Activated CD4-positive, CD25-positive, alpha-beta regulatory T cell treated with anti-CD3 and anti-CD28 coated beads, Interleukin-2, amount 50 U/mL, for 72 hours (primary cell): ENCODE measurements at regions not wholly inside any gene's neighbourhood (a gene's known extent, or its start where the extent isn't known, plus 50 kb on each side); places are given as distances from the start of the nearest gene placed in this dataset.
"Not testable (repeated sequence)": the region's sequence is repeated elsewhere in the genome, so short reads cannot be mapped to it uniquely, and the experiment has no call there.

Source experiments
- DNase-seq: peaks from one replicate; pipeline ENCODE4 v3.0.0; 2021

GRCh38 chr10:30696416-30697185, 67.0 kb upstream of the LYZL2 start:
- not testable (repeated sequence) for DNase-seq

- peak; percentile 68 for DNase-seq
These were observed 66.1 kb upstream of the LYZL2 start for GRCh38 chr10:30695481-30696236.

- DNase-seq = no peak
These were observed 65.1 kb upstream of the LYZL2 start for GRCh38 chr10:30694518-30695228.

- DNase-seq = no peak
These were observed 62.1 kb upstream of the LYZL2 start for GRCh38 chr10:30691639-30692015.

- not testable (repeated sequence) for DNase-seq
These were observed 61.5 kb upstream of the LYZL2 start for GRCh38 chr10:30690948-30691638.

GRCh38 chr10:30688456-30688855, 58.9 kb upstream of the LYZL2 start:
- no peak for DNase-seq

GRCh38 chr10:30687698-30688213, 58.2 kb upstream of the LYZL2 start:
- DNase-seq = peak; percentile 86

- DNase-seq = no peak
These were observed 57.2 kb upstream of the LYZL2 start for GRCh38 chr10:30686708-30687107.

- no peak for DNase-seq
These were observed 53.9 kb upstream of the LYZL2 start for GRCh38 chr10:30683496-30683895.

- peak; percentile 66 for DNase-seq
These were observed 53.0 kb upstream of the LYZL2 start for GRCh38 chr10:30682377-30683199.

GRCh38 chr10:30680908-30681307, 51.4 kb upstream of the LYZL2 start:
- DNase-seq = no peak
